ENCODE measurements at regions not wholly inside any gene's neighbourhood (a gene's known extent, or its start where the extent isn't known, plus 50 kb on each side); places are given as distances from the start of the nearest gene placed in this dataset.

GRCh38 chr5:147046281-147046680 lies 167.7 kb upstream of the PPP2R2B start:
- Mint-ChIP-seq H3K36me3 (ENCODE audit: low read depth) (no peaks in the 10 kb centered on the region), H3K4me1 (ENCODE audit: low read depth) (no peaks in the 10 kb centered on the region), H3K4me3 (ENCODE audit: low read depth) (no peak overlapping the region), H3K9me3 (no peaks in the 10 kb centered on the region), H3K27me3 (ENCODE audit: low read depth) (no peaks in the 10 kb centered on the region), H3K27ac (no peak overlapping the region)
- intact Hi-C loops (cut with micrococcal nuclease): no loop called here
- DNase-seq (ENCODE audit: low spot score): no peak

GRCh38 chr5:147046894-147047293 lies 168.3 kb upstream of the PPP2R2B start:
- DNase-seq (ENCODE audit: low spot score): no peak
- no peaks in the 10 kb centered on the region for H3K27me3 Mint-ChIP-seq (ENCODE audit: low read depth)
- H3K4me1 Mint-ChIP-seq (ENCODE audit: low read depth): no peaks in the 10 kb centered on the region
- H3K9me3 Mint-ChIP-seq: no peaks in the 10 kb centered on the region
- no peak overlapping the region for H3K4me3 Mint-ChIP-seq (ENCODE audit: low read depth)
- H3K36me3 Mint-ChIP-seq (ENCODE audit: low read depth): no peaks in the 10 kb centered on the region
- intact Hi-C loops (cut with micrococcal nuclease): no loop called here
- no peak overlapping the region for H3K27ac Mint-ChIP-seq

- no peak overlapping the region for H3K4me3 Mint-ChIP-seq (ENCODE audit: low read depth)
- H3K27ac Mint-ChIP-seq: no peak overlapping the region
- no peak for DNase-seq (ENCODE audit: low spot score)
- intact Hi-C loops (cut with micrococcal nuclease): no loop called here
- H3K9me3 Mint-ChIP-seq: no peaks in the 10 kb centered on the region
- no peaks in the 10 kb centered on the region for H3K4me1 Mint-ChIP-seq (ENCODE audit: low read depth)
- no peaks in the 10 kb centered on the region for H3K36me3 Mint-ChIP-seq (ENCODE audit: low read depth)
- H3K27me3 Mint-ChIP-seq (ENCODE audit: low read depth): no peaks in the 10 kb centered on the region
These were observed 171.2 kb upstream of the PPP2R2B start for GRCh38 chr5:147049764-147050163.

- Mint-ChIP-seq H3K27ac (no peak overlapping the region), H3K4me3 (ENCODE audit: low read depth) (no peak overlapping the region), H3K9me3 (no peaks in the 10 kb centered on the region), H3K36me3 (ENCODE audit: low read depth) (no peaks in the 10 kb centered on the region), H3K4me1 (ENCODE audit: low read depth) (no peaks in the 10 kb centered on the region), H3K27me3 (ENCODE audit: low read depth) (no peaks in the 10 kb centered on the region)
- intact Hi-C loops (cut with micrococcal nuclease): no loop called here
- DNase-seq (ENCODE audit: low spot score): no peak
These were observed 171.6 kb upstream of the PPP2R2B start for GRCh38 chr5:147050172-147050571.

GRCh38 chr5:147051193-147051592 lies 172.6 kb upstream of the PPP2R2B start:
- no peaks in the 10 kb centered on the region for H3K36me3 Mint-ChIP-seq (ENCODE audit: low read depth)
- H3K9me3 Mint-ChIP-seq: no peaks in the 10 kb centered on the region
- DNase-seq (ENCODE audit: low spot score): no peak
- H3K27ac Mint-ChIP-seq: no peak overlapping the region
- H3K27me3 Mint-ChIP-seq (ENCODE audit: low read depth): no peaks in the 10 kb centered on the region
- no peaks in the 10 kb centered on the region for H3K4me1 Mint-ChIP-seq (ENCODE audit: low read depth)
- intact Hi-C loops (cut with micrococcal nuclease): no loop called here
- no peak overlapping the region for H3K4me3 Mint-ChIP-seq (ENCODE audit: low read depth)

- no peaks in the 10 kb centered on the region for H3K27me3 Mint-ChIP-seq (ENCODE audit: low read depth)
- no peaks in the 10 kb centered on the region for H3K4me1 Mint-ChIP-seq (ENCODE audit: low read depth)
- no peak overlapping the region for H3K4me3 Mint-ChIP-seq (ENCODE audit: low read depth)
- DNase-seq (ENCODE audit: low spot score): no peak
- no peaks in the 10 kb centered on the region for H3K9me3 Mint-ChIP-seq
- no peaks in the 10 kb centered on the region for H3K36me3 Mint-ChIP-seq (ENCODE audit: low read depth)
- intact Hi-C loops (cut with micrococcal nuclease): no loop called here
- no peak overlapping the region for H3K27ac Mint-ChIP-seq
These were observed 174.0 kb upstream of the PPP2R2B start for GRCh38 chr5:147052519-147052918.

- Mint-ChIP-seq H3K4me1 (ENCODE audit: low read depth) (no peaks in the 10 kb centered on the region), H3K36me3 (ENCODE audit: low read depth) (no peaks in the 10 kb centered on the region), H3K27ac (no peak overlapping the region), H3K4me3 (ENCODE audit: low read depth) (no peak overlapping the region), H3K27me3 (ENCODE audit: low read depth) (no peaks in the 10 kb centered on the region), H3K9me3 (no peaks in the 10 kb centered on the region)
- intact Hi-C loops (cut with micrococcal nuclease): no loop called here
- DNase-seq (ENCODE audit: low spot score): no peak
These were observed 176.7 kb upstream of the PPP2R2B start for GRCh38 chr5:147055089-147055826.

- H3K27ac Mint-ChIP-seq: no peak overlapping the region
- no peak for DNase-seq (ENCODE audit: low spot score)
- intact Hi-C loops (cut with micrococcal nuclease): no loop called here
- H3K27me3 Mint-ChIP-seq (ENCODE audit: low read depth): no peaks in the 10 kb centered on the region
- H3K4me3 Mint-ChIP-seq (ENCODE audit: low read depth): no peak overlapping the region
- H3K4me1 Mint-ChIP-seq (ENCODE audit: low read depth): no peaks in the 10 kb centered on the region
- H3K9me3 Mint-ChIP-seq: no peaks in the 10 kb centered on the region
- no peaks in the 10 kb centered on the region for H3K36me3 Mint-ChIP-seq (ENCODE audit: low read depth)
These were observed 177.5 kb upstream of the PPP2R2B start for GRCh38 chr5:147055850-147056566.

- no peak for DNase-seq (ENCODE audit: low spot score)
- Mint-ChIP-seq H3K4me1 (ENCODE audit: low read depth) (no peaks in the 10 kb centered on the region), H3K9me3 (no peaks in the 10 kb centered on the region), H3K36me3 (ENCODE audit: low read depth) (no peaks in the 10 kb centered on the region), H3K4me3 (ENCODE audit: low read depth) (no peak overlapping the region), H3K27me3 (ENCODE audit: low read depth) (no peaks in the 10 kb centered on the region), H3K27ac (no peak overlapping the region)
- intact Hi-C loops (cut with micrococcal nuclease): no loop called here
These were observed 177.8 kb upstream of the STK32A start for GRCh38 chr5:147057051-147057450.

- Mint-ChIP-seq H3K4me1 (ENCODE audit: low read depth) (peaks cover 5% of the 10 kb centered on the region), H3K9me3 (no peaks in the 10 kb centered on the region), H3K36me3 (ENCODE audit: low read depth) (no peaks in the 10 kb centered on the region), H3K4me3 (ENCODE audit: low read depth) (no peak overlapping the region), H3K27me3 (ENCODE audit: low read depth) (no peaks in the 10 kb centered on the region), H3K27ac (no peak overlapping the region)
- intact Hi-C loops (cut with micrococcal nuclease): no loop called here
- DNase-seq (ENCODE audit: low spot score): no peak
These were observed 173.4 kb upstream of the STK32A start for GRCh38 chr5:147061431-147061830.

GRCh38 chr5:147062427-147062826 lies 172.4 kb upstream of the STK32A start:
- Mint-ChIP-seq H3K27ac (no peak overlapping the region), H3K9me3 (no peaks in the 10 kb centered on the region), H3K4me3 (ENCODE audit: low read depth) (no peak overlapping the region), H3K36me3 (ENCODE audit: low read depth) (no peaks in the 10 kb centered on the region), H3K27me3 (ENCODE audit: low read depth) (no peaks in the 10 kb centered on the region), H3K4me1 (ENCODE audit: low read depth) (peaks cover 5% of the 10 kb centered on the region)
- DNase-seq (ENCODE audit: low spot score): no peak
- intact Hi-C loops (cut with micrococcal nuclease): no loop called here

GRCh38 chr5:147063943-147064342 lies 170.9 kb upstream of the STK32A start:
- intact Hi-C loops (cut with micrococcal nuclease): no loop called here
- H3K4me3 Mint-ChIP-seq (ENCODE audit: low read depth): no peak overlapping the region
- H3K36me3 Mint-ChIP-seq (ENCODE audit: low read depth): no peaks in the 10 kb centered on the region
- peaks cover 5% of the 10 kb centered on the region for H3K4me1 Mint-ChIP-seq (ENCODE audit: low read depth)
- no peaks in the 10 kb centered on the region for H3K9me3 Mint-ChIP-seq
- H3K27ac Mint-ChIP-seq: no peak overlapping the region
- DNase-seq (ENCODE audit: low spot score): no peak
- no peaks in the 10 kb centered on the region for H3K27me3 Mint-ChIP-seq (ENCODE audit: low read depth)

GRCh38 chr5:147065071-147065470 lies 169.8 kb upstream of the STK32A start:
- peaks cover 5% of the 10 kb centered on the region for H3K4me1 Mint-ChIP-seq (ENCODE audit: low read depth)
- H3K36me3 Mint-ChIP-seq (ENCODE audit: low read depth): no peaks in the 10 kb centered on the region
- H3K9me3 Mint-ChIP-seq: no peaks in the 10 kb centered on the region
- no peak overlapping the region for H3K4me3 Mint-ChIP-seq (ENCODE audit: low read depth)
- no peak overlapping the region for H3K27ac Mint-ChIP-seq
- no peak for DNase-seq (ENCODE audit: low spot score)
- intact Hi-C loops (cut with micrococcal nuclease): no loop called here
- H3K27me3 Mint-ChIP-seq (ENCODE audit: low read depth): no peaks in the 10 kb centered on the region

Measured in activated T-helper 2 cell treated with anti-CD3 and anti-CD28 coated beads, Interferon-gamma antibody, Interleukin-2, Interleukin-4, amounts not matched to agents 10 μg/mL and 5 μg/mL and 100 μg/mL, durations not matched to agents 14 hours and 24 hours and 36 hours (primary cell).